Right forelimb (tissue), 1 donor: ENCODE measurements at regions not wholly inside any gene's neighbourhood (a gene's known extent, or its start where the extent isn't known, plus 50 kb on each side); places are given as distances from the start of the nearest gene placed in this dataset.
"Not testable (repeated sequence)": the region's sequence is repeated elsewhere in the genome, so short reads cannot be mapped to it uniquely, and the experiment has no call there.

Source experiments
- DNase-seq: peaks from one replicate; pipeline ENCODE4 v3.0.0-alpha.2; 2018

DNA sequence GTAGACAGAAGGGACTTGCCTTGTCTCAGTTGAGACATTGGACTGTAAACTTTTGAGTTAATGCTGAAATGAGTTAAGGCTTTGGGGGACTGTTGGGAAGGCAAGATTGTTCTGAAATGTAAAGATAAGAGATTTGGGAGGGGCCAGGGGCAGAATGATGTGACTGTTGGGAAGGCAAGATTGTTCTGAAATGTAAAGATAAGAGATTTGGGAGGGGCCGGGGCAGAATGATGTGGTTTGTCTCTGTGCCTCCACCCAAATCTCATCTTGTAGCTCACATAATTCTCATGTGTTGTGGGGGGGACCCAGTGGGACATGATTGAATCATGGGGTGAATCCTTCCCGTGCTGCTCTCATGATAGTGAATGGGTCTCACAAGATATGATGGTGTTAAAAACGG lies 1217.1 kb downstream of the GALC start:
- not testable (repeated sequence) for DNase-seq

DNA sequence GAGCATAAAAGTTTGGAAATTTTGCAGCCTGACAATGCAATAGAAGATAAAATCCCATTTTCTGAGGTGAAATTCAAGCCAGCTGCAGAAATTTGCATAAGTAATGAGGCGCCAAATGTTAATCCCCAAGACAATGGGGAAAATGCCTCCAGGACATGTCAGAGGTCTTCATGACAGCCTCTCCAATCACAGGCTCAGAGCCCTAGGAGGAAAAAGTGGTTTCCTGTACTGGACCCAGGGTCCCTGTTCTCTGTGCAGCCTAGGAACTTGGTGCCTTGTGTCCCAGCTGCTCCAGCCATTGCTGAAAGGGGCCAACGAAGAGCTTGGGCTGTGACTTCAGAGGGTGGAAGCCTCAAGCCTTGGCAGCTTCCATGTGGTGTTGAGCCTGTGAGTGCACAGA lies 1218.1 kb downstream of the GALC start:
- no peak for DNase-seq

DNA sequence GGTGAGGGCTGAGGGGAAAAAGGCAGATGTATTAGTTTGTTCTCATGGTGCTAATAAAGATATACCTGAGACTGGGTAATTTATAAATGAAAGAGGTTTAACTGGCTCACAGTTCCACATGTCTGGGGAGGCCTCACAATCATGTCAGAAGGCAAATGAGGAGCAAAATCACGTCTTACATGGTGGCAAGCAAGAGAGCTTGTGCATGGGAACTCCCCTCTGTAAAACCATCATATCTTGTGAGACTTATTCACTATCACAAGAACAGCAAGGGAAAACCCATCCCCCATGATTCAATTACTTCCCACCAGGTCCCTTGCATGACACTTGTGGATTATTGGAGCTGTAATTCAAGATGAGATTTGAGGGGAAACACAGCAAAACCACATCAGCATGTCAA lies 1220.9 kb downstream of the GALC start:
- no peak for DNase-seq

DNA sequence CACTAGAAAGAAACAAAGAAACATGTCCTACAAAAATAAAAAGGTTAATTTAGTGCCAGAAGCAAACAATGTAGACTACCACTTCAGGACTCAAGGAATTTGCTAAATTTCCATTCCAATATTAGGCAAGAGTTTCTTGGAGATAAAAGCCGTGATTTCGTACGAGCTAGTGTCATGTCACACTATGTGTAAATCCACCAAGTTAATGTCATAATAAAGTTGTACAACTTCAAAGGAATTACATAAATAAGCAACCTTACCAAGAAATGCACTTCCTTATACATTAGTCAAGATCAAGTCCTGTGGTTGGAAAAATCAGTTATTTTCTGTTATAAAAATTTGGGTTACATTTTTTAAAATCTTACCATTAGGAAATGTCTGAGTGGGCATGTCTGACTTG lies 1222.8 kb downstream of the GALC start:
- DNase-seq, result no peak

DNA sequence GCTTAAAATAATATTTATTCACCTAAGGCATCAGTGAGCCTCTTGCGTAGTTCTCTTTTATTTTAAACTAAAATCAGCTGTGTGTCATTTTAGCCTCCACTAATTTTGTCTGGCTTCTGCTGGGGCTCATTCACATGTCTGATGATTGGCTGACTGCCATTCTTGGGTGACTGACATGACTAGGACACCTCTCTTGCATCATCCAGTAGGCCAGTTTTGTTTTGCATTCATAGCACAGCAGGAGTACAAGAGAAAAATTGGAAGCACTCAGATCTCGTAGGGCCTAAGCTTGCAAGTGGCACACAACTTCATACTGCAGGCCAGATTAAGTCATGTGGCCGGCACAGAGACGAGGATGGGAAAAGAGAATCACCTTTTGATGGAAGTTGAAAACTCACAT lies 1226.5 kb downstream of the GALC start:
- DNase-seq, result no peak

DNA sequence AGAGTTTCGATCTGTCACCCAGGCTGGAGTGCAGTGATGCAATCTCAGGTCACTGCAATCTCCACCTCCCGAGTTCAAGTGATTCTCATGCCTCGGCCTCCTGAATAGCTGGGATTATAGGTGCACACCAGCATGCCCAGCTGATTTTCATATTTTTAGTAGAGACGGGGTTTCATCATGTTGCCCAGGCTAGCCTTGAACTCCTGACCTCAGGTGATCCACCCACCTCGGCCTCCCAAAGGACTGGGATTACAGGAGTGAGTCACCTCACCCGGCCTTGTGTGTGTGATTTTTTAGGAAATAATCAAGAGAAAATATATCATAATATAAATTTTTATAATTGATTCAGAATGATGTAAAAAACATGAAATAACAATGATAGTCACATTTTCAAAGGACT lies 1231.4 kb downstream of the GALC start:
- no peak for DNase-seq

DNA sequence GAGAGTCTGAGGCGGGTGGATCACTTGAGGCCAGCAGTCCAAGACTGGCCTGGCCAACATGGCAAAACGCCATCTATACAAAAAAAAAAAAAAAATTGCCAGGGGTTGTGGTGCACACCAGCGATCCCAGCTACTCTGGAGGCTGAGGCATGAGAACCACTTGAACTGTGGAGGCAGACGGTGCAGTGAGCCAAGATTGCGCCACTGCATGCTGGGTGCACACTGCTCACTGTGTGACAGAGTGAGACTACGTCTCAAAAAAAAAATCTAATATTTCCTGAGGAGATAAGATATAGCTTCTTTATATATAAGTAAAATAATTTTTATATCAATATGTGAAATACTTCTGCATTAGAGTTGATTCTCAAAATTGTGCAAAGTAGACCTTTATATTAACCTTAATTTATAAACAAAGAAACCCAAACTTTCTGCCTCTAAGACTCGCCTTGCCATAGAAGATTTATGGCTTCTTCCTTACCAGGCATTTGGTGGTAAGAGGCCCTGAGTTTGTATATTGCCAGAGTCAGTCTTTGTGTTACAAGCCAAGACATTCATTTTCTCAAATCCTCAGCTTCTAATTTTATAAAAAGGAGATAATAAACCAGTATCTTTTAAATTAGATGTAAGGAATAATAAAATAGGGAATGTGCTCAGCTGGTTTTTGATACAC lies 1226.7 kb downstream of the FLRT2 start:
- no peak for DNase-seq

DNA sequence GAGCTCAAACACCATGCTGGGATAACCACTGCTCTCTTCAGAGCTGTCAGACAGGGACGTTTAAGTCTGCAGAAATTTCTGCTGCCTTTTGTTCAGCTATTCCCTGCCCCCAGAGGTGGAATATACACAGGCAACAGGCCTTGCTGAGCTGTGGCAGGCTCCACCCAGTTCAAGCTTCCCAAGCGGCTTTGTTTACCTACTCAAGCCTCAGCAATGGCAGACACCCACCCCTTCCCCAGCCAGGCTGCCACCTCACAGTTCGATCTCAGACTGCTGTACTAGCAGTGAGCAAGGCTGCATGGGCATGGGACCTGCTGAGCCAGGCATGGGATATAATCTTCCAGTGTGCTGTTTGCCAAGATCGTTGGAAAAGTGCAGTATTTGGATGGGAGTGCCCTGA lies 1220.5 kb downstream of the FLRT2 start:
- not testable (repeated sequence) for DNase-seq

DNA sequence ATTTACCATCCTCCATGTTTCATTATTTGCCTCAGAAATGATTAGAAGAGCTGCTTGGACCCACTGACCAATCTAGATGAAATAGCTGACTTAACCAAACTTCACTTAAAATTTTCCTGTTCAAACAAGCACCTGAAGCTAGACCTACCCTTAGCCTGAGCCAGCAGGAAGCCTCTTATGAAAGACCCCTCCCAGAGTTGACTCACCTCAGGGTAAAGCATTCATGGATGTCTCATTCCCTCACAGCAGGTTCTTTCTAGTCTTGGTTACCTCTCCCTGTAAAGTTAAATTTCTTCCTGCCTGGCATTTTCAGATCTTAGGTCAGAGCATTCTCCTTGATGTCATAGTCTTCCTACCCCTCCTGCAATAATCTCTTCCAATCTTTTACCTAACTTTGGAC lies 1209.8 kb downstream of the FLRT2 start:
- DNase-seq, result no peak

DNA sequence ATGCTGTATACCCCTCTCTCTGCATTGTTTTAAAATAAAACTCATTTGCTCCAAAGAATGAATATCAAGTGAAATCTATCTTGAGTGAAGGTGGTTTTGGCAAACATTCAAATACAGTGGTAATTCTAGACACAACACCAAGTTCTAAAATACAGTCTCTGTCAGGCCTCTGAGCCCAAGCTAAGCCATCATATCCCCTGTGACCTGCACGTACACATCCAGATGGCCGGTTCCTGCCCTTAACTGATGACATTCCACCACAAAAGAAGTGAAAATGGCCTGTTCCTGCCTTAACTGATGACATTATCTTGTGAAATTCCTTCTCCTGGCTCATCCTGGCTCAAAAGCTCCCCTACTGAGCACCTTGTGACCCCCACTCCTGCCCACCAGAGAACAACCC lies 1201.5 kb downstream of the FLRT2 start:
- not testable (repeated sequence) for DNase-seq

DNA sequence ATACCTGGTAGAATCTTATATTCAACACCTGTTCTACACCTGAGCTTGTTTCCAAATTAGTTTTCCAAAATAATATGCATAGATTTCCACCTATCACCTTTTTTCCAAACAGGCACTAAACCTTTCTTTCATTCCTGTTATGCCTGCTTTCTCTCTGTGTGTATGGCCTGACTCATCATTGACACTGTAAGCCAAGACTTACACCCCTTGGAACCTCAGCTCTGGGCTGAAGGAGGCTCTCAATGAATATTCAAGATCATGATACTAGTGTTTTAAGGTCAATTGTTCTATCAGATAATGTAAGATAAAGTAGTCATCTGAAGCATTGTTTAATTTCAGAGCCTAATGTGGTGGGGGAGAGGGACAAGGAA lies 1193.3 kb downstream of the FLRT2 start:
- DNase-seq, result no peak

DNA sequence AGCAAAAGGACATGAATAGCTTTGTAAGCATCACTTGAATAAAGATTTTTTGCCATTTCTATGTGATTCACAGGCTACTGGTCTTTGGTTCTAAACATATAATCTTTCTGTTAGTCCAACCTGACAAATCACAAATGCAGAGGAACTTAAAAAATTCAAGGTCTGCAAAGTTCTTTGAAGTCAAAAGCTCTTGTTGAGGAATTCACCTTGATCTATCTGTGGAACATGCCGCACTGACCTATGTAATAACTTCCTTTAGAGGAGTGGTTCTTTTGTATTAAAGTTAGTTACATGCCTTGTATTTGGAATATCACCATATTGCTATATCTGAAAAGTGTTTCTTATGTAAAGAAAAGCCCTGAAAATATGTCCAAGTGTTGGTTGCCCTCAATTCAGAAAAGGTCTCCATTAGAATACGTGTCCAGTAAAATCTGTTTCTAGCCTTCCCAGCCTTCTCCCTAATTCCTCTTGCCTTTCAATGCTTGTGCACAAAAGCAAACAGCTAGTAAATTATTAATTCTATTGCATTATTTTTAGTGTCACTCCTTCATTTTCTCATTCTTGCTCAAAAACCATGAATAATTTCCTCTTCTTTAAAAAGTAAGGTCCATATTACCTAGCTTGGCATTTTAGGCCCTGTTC lies 1192.8 kb downstream of the FLRT2 start:
- no peak for DNase-seq

DNA sequence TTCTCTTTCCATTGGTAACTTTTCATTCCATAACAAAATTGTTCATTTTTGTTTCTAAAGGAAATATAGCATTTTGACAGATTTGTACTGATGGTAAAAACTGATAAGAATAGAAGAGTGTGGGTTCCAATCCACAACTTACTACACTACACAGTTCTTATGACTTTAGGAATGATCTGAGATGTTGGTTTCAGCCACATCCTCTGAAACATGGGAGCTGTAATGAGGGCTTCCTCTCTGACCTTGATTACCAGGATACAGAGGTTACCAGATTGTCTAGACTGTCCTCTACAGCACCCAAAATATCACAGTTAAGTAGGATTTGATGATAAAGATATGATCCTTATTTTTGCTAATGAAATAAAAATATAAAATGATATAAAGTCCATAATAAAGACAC lies 1184.6 kb downstream of the FLRT2 start:
- DNase-seq, result no peak

DNA sequence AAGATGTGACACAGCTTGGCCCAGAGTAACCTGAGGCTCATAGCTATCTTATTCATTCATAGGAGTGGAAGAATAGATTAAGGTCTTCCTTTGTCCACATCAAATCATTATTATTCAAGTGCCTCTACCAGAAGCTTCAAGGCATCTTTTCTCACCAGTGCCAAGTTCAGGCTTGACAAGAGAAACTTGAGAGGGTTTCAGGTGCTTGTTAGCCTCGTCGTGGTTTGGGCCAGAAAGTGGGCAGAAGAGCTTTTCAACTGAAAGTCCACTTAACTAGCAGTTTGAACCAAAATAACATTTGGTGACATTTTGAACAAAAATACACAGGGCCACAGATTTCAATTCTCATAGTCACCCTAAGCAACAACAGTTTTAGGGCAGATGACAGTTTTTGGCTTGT lies 1184.2 kb downstream of the FLRT2 start:
- DNase-seq, result no peak

DNA sequence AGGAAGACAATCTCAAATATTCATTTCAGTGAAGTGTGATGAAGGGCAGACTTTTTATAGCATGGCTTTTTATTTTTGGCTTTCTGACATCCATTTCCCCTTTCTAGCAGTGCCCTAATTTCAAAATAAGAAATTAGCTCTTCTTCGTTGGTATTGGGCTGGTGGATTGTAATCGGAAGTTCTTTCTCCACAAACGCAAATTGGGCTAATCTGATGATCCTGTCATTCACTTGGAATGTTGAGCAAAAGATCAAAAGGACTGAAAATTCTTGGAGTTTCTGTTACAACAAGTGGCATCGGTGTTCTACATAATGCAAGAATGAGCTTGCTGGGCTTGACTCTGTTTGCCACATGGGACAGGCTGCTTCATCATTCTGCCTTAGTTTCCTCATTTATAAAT lies 1182.8 kb downstream of the FLRT2 start:
- no peak for DNase-seq

DNA sequence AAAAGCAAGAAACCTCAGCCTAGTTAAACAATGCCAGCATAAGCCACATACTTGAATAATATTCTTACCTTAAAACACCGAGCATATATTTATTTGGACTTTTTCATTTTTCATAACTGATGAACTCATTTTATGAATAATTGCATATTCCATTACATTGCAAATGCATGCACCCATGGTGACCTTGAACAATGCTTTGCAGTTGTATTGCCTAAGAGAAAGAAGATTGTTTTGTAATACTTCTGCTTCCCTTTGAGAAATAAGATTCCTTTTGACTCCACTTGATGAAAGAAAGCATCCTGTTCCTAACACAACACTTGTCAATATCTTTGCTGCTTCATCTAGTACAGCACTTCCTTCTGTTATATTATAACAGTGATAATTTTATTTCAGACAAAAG lies 1182.2 kb downstream of the FLRT2 start:
- DNase-seq, result no peak

DNA sequence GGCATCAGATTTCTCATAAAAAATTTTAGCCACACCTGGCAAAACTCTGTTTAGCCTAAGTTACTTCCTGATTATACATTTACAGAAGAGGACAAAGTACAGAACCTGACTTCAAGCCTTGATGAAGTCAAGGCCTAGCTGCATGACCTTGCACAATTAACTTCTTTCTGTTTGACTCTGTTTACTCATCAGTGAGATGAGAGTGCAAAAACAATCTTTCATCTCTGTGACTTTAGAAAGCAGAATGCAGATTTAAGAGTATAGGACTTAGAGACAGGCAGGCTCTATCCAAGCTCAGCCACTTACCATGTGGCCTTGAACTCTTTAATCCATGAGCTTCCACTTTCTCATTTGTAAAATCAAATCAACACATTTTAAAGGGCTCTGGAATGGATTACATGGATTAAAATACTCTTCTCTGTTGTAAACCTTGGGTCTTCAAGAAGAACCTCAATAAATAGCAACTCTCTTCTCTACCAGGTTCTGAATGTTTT lies 1178.9 kb downstream of the FLRT2 start:
- no peak for DNase-seq

DNA sequence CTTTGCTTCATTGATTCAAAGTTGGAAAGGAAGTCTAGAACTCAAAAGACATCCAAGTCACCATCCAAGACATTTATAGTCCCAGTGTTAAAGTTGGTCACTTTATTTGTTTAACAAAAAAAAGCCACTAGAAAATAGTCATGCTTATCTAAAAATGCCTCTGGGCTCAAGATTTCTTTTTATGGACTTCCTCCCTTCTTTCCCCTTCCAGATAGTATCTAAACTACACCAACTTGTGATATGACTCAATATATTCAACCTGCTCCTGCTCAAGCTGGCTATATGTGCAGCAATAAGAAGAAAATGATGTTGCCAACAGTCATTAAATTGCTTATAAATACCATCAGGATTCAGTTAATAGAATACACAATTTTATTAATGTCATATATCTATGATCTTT lies 1177.1 kb downstream of the FLRT2 start:
- no peak for DNase-seq

DNA sequence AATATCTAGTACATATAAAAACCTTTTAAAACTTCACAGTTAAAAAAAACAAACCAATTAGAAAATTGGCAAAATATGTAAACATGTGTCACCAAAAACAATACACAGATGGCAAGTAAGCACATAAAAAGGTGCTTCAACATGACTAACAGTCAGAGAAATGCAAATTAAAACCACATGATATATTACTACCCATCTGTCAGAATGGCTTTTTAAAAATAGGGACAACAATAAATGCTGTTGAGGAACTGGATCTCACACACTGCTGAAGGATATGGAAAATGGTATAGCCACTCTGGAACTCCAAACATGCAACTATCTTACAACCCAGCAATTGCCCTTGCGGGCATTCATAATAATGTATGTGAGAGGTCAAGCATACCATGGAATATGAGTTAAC lies 1153.6 kb downstream of the FLRT2 start:
- no peak for DNase-seq

DNA sequence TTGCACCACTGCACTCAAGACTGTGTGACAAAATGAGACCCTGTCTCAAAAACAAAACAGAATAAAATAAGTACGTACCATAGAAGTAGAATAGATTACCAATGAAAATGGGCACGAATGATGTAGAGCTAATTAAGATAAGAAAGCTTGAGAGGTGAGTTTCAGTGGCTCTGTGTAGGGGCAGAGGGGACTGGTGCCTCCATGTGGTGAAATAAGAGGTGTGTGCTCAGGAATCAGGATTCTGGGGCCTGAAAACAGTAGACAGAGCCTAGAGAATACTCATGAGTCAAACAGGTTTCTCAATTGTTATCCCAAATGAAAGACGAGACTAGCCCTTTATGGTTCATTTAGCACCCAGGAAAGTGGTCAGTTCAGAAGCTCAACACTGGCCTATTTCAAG lies 1145.1 kb downstream of the FLRT2 start:
- DNase-seq, result no peak

DNA sequence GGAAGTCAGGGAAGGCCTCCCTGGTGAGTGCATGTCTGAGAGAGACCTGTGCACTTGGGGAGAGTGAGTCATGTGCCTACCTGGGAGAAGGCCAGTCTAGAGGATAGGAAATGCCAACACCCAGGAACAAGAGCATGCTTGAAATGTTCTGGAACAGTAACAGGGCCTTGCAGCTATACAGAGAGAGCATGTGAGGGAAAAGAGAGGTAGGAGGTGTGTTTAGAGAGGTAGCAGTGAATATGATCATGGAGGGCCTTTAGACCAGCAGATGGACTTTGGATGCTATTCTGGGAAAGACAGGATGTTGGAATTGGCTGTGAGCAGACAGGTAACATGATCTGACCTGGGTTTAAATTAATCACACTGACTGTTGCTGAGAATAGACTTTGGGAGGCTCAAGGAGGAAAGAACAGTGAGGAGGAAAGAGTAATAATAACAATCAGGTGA lies 1143.6 kb downstream of the FLRT2 start:
- no peak for DNase-seq

DNA sequence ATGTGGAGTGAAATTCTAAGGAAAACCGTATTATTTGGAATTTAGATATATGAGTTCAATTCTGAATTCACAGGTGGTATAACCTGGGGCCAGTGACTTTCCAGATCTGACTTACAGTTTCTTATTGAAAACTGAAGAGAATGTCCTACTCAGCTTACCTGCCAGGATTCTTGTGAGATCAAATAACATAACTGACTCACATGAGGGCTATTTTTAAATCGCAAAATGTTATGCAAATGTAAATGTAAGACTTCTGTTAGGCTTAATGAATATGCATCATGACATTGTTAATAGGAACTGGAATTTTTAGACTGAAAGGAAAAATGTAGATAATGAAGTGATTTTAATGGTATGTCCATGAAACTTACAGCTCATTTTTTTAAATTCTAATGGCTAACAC lies 1142.1 kb downstream of the FLRT2 start:
- DNase-seq, result no peak

DNA sequence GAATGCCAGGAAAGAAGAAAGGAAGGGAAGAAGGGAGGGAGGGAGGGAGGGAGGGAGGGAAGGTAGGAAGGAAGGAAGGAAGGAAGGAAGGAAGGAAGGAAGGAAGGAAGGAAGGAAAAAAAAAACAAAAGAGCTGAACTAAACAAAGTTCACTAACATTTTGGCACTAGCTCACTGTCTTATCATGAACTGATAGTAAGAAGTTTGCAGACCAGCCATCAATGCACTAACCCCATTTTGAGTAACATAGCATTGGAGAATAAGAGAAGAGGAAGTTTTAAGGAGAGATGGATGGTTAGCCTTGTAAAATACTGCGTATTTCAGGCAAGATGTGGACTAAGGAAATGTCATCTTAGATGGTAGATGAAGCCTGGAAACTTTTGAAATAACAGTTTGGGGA lies 1136.0 kb downstream of the FLRT2 start:
- DNase-seq, result no peak

DNA sequence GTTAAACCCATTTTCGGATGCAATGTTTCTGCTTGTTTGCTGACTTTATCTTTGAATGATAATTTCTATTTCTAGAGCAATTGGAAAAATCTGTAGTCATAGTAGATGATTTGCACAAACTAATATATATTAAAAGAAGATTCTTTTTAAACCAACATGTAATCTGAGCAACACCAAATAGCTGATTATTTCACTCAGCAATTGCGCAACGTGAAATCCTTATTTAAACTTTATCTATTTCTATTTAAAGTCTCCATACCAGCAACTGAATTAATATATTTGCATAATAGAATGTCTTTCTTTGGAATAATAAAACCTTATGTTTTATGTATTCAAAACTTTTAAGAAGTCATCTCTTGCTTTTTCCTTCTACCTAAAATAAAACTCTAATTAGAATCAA lies 1132.4 kb downstream of the FLRT2 start:
- DNase-seq, result no peak
